Activated CD8-positive, alpha-beta memory T cell treated with anti-CD3 and anti-CD28 coated beads, Interleukin-2, amount 50 U/mL, for 4 hours (primary cell): ENCODE measurements at regions not wholly inside any gene's neighbourhood (a gene's known extent, or its start where the extent isn't known, plus 50 kb on each side); places are given as distances from the start of the nearest gene placed in this dataset.
"Not testable (repeated sequence)": the region's sequence is repeated elsewhere in the genome, so short reads cannot be mapped to it uniquely, and the experiment has no call there.

Experiments used
- DNase-seq: peaks from one replicate; pipeline ENCODE4 v3.0.0-alpha.2; 2020

DNA sequence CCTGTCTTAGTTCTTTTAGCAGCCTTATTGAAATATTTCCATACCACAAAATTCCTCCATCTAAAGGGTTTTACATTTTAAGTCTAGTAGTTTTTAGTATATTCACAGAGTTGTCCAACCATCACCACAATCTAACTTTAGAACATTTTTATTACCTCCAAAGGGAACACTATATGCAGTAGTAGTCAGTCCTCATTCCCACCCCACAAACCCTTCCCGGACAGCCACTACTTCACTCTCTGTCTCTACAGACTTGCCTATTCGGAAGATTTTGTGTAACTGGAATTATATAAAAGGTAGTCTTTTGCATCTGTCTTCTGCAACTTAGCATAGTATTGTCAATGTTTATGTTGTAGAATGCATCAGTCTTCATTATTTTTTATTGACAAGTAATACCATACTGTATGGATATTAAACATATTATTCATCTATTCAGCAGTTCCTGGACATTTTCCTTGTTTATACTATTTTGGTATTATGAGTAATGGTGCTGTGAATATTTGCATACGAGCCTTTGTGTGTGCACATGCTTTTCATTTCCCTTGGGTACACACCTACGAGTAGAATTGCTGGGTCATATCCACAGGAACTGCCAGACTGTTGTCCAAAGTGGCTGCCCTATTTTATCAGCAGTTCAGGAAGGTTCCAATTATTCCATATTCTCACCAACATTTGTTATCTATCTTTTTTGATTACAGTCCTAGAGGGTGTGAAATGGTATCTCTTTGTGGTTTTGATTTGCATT is 60.9 kb upstream of the LANCL2 start:
- DNase-seq: no peak

DNA sequence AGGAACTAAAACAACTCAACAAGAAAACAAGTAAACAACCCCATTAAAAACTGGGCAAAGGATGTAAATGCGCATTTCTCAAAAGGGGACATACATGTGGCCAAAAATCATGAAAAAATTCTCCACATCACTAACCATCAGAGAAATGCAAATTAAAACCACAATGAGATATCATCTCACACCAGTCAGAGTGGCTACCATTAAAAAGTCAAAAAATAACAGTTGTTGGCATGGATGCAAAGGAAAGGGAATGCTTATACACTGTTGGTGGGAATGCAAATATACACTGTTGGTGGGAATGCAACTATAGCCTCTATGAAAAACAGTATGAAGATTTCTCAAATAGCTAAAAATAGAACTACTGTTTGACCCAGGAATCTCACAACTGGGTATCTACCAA is 60.0 kb upstream of the LANCL2 start:
- DNase-seq: no peak

- no peak for DNase-seq
Observed at GRCh38 chr7:55306331-55306730, 58.8 kb upstream of the LANCL2 start.

- DNase-seq: no peak
Observed at GRCh38 chr7:55307123-55307916, 57.8 kb upstream of the LANCL2 start.

DNA sequence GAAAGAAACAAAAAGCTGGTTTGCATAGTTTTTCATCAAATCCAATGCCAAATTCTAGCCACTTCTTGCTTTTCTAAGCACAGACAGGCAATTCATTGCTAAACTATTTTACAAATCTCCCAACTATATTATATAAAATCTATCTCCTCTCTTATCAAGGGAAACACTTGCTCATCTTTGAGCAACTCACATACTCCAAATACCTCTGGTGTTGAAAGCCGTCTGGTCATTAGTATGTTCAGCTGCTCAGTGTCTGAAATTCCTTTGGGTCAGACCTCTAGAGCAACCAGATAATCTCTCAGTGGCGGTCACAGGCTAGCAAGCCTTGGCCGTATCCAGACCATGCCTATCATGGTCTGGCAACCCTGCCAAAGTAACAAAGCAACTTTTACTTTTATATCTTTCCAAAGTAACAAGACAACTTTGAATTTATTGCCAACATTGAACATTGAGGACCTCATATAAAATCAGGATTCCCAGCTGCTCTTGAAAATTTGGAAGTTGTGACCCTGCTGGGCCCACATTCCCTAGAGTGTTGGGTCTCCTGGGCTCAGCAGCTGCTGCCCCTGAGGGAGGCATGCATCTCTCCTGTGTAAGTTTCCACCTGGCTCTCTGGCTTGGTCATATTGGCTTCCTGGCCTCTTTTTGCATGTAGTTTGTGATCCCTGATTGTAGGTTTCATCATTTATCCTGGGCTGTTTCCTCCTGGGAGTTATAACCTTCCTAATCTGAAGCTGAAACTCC is 56.8 kb upstream of the LANCL2 start:
- no peak for DNase-seq

- peak; percentile 46 for DNase-seq
Observed at GRCh38 chr7:55309040-55309991, 55.8 kb upstream of the LANCL2 start.

- DNase-seq: no peak
Observed at GRCh38 chr7:55310287-55311025, 54.7 kb upstream of the LANCL2 start.

DNA sequence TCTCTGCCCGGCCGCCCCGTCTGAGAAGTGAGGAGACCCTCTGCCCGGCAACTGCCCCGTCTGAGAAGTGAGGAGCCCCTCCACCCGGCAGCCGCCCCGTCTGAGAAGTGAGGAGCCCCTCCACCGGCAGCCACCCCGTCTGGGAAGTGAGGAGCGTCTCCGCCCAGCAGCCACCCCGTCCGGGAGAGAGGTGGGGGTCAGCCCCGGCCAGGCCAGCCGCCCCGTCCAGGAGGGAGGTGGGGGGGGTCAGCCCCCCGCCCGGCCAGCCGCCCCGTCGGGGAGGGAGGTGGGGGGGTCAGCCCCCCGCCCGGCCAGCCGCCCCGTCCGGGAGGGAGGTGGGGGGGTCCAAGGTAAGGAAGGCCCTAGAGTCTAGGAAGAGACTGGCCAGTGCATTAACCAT is 53.2 kb upstream of the LANCL2 start:
- DNase-seq: not testable (repeated sequence)

DNA sequence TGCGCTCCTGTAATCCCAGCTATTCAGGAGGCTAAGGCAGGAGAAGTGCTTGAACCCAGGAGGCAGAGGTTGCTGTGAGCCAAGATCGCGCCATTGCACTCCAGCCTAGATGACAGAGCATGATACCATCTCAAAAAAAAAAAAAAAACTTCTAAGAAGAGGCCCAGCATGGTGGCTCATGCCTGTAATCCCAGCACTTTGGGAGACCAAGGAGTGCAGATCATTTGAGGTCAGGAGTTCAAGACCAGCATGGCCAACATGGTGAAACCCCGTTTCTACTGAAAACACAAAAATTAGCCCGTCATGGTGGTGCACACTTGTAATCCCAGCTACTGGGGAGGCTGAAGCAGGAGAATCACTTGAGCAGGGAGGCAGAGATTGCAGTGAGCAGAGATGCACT is 51.5 kb upstream of the LANCL2 start:
- DNase-seq: not testable (repeated sequence)

- no peak for DNase-seq
Observed at GRCh38 chr7:55314967-55315366, 50.2 kb upstream of the LANCL2 start.
